Neural cell (in vitro differentiated cells): ENCODE measurements at regions not wholly inside any gene's neighbourhood (a gene's known extent, or its start where the extent isn't known, plus 50 kb on each side); places are given as distances from the start of the nearest gene placed in this dataset.

Experiments
- H2AFZ ChIP-seq: fragments of 200-600, 300-800 bp; sonication (generic), shearing (Covaris generic); 2 replicates; pipeline ENCODE4 v1.6.0; 2014; ENCODE audit warnings: low read depth, mild to moderate bottlenecking, antibody characterized with exemption, low read length, moderate library complexity
- H3F3A ChIP-seq: fragments of 200-600 bp; shearing (Covaris generic); 2 replicates; pipeline ENCODE4 v1.6.1; 2016; ENCODE audit warnings: mild to moderate bottlenecking, moderate library complexity, mixed read lengths, antibody characterized with exemption, low read length; ENCODE audit not compliant: insufficient read depth, poor library complexity, severe bottlenecking
- H3K27ac ChIP-seq: fragments of 200-600, 300-800 bp; sonication (generic), shearing (Covaris generic); 2 replicates; pipeline ENCODE4 v1.5.1; 2014; ENCODE audit warnings: mild to moderate bottlenecking, low read length, moderate library complexity
- H3K27me3 ChIP-seq: fragments of 300-800, 200-600 bp; sonication (generic), shearing (Covaris generic); 2 replicates; pipeline ENCODE4 v1.6.0; 2014; ENCODE audit warnings: mild to moderate bottlenecking, low read depth, low read length, moderate library complexity; ENCODE audit not compliant: insufficient read depth
- H3K36me3 ChIP-seq: fragments of 300-800, 200-600 bp; sonication (generic), shearing (Covaris generic); 2 replicates; pipeline ENCODE4 v1.5.1; 2014; ENCODE audit warnings: mild to moderate bottlenecking, antibody characterized with exemption, low read length, moderate library complexity; ENCODE audit not compliant: insufficient read depth
- H3K4me2 ChIP-seq: fragments of 300-800, 200-600 bp; sonication (generic), shearing (Covaris generic); 2 replicates; pipeline ENCODE4 v1.6.0; 2014; ENCODE audit warnings: mild to moderate bottlenecking, low read length
- H3K4me3 ChIP-seq: fragments of 300-800, 200-600 bp; sonication (generic), shearing (Covaris generic); 2 replicates; pipeline ENCODE4 v1.5.1; 2014; ENCODE audit warnings: mild to moderate bottlenecking, low read length, moderate library complexity
- H3K79me2 ChIP-seq: fragments of 200-600 bp; shearing (Covaris generic); replicated peaks from 2 replicates; pipeline ENCODE4 v1.6.0; 2014; ENCODE audit warnings: mild to moderate bottlenecking, low read length, moderate library complexity; ENCODE audit not compliant: insufficient read depth
- H3K9ac ChIP-seq: fragments of 300-800, 200-600 bp; sonication (generic), shearing (Covaris generic); 2 replicates; pipeline ENCODE4 v1.6.1; 2016; ENCODE audit warnings: mild to moderate bottlenecking, low read length, mixed read lengths
- H3K9me2 ChIP-seq: fragments of 200-600 bp; shearing (Covaris generic); 2 replicates; pipeline ENCODE4 v1.6.1; 2016; ENCODE audit warnings: mild to moderate bottlenecking, low read length, mixed read lengths; ENCODE audit not compliant: insufficient read depth
- H3K9me3 ChIP-seq: fragments of 200-600, 300-800 bp; sonication (generic), shearing (Covaris generic); 2 replicates; pipeline ENCODE4 v1.6.1; 2016; ENCODE audit warnings: mild to moderate bottlenecking, mixed run types, low read length, moderate library complexity, mixed read lengths
- H4K20me1 ChIP-seq: fragments of 200-600 bp; shearing (Covaris generic); 2 replicates; pipeline ENCODE4 v1.6.1; 2016; ENCODE audit warnings: mild to moderate bottlenecking, mixed run types; ENCODE audit not compliant: insufficient read depth
- EP300 ChIP-seq: fragments of 450-650 bp; conservative IDR thresholded peaks from 2 replicates; pipeline ENCODE4 v1.6.1; 2014; ENCODE audit warnings: antibody characterized with exemption, mild to moderate bottlenecking, moderate library complexity; ENCODE audit not compliant: poor library complexity, severe bottlenecking
- EZH2 ChIP-seq: fragments of 200-600, 300-800 bp; shearing (Covaris generic), sonication (generic); IDR thresholded peaks from 2 replicates; pipeline ENCODE4 v1.6.1; 2014; ENCODE audit warnings: antibody characterized with exemption, low read length, borderline replicate concordance, mild to moderate bottlenecking; ENCODE audit not compliant: insufficient read depth, poor library complexity, severe bottlenecking
- MXI1 ChIP-seq: fragments of 450-650 bp; conservative IDR thresholded peaks from 2 replicates; pipeline ENCODE4 v1.6.1; 2014; ENCODE audit warnings: antibody characterized with exemption, mild to moderate bottlenecking; ENCODE audit not compliant: poor library complexity, severe bottlenecking
- POLR2AphosphoS5 ChIP-seq: IDR thresholded peaks from 2 replicates; pipeline ENCODE4 v1.6.1; 2012
- RAD21 ChIP-seq: fragments of 450-650 bp; conservative IDR thresholded peaks from 2 replicates; pipeline ENCODE4 v1.6.1; 2014; ENCODE audit warnings: antibody characterized with exemption, mild to moderate bottlenecking, moderate library complexity
- SMC3 ChIP-seq: fragments of 450-650 bp; conservative IDR thresholded peaks from 2 replicates; pipeline ENCODE4 v1.6.1; 2014; ENCODE audit warnings: antibody characterized with exemption, mild to moderate bottlenecking, moderate library complexity; ENCODE audit not compliant: poor library complexity
- TAF1 ChIP-seq: IDR thresholded peaks from 2 replicates; pipeline ENCODE4 v1.6.1; 2012; ENCODE audit warnings: low read depth
- TF ChIP-seq, protein P1 (sequence below): fragments of 450-650 bp; IDR thresholded peaks from 2 replicates; pipeline ENCODE4 v1.5.1; 2014; ENCODE audit warnings: antibody characterized with exemption, mild to moderate bottlenecking, moderate library complexity; ENCODE audit not compliant: poor library complexity, severe bottlenecking
- TF ChIP-seq, protein P2 (sequence below): IDR thresholded peaks from 2 replicates; pipeline ENCODE4 v1.6.1; 2012; ENCODE audit warnings: borderline replicate concordance

DNA sequence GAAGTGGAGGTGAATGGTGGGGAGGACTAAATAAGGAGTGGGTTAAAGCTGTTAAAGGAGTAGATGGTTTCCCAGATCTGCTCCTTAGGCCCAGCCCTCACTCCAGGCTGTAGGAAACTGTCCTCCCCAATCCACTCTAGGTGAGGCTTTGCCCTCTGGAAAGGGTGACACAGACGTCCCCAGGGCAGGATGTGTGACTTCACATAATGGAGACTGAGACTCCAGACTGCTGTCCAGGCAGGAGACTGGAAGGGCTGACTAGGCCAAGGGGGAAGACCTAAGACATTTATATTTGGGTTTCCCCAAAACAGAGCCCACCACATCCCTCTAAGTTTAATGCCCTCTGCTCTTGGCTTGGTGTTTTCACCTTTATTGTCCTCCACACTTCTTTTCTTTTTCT lies 488.5 kb downstream of the SHQ1 start:
- Histone ChIP-seq H3K9me2 (no peaks in the 10 kb centered on the region), H3K9me3 (no peaks in the 10 kb centered on the region), H2AFZ (no peak overlapping the region), H3K27me3 (no peaks in the 10 kb centered on the region), H3F3A (no peaks in the 10 kb centered on the region), H3K79me2 (no peaks in the 10 kb centered on the region), H3K36me3 (no peaks in the 10 kb centered on the region), H3K4me2 (no peak overlapping the region), H3K4me3 (no peak overlapping the region), H4K20me1 (no peaks in the 10 kb centered on the region), H3K9ac (no peak overlapping the region), H3K27ac (no peak overlapping the region)
- no peak for TF ChIP-seq POLR2AphosphoS5
- no peak for TF ChIP-seq EZH2
- no peak for TF ChIP-seq EP300
- no peak for TF ChIP-seq RAD21
- no peak for TF ChIP-seq TAF1
- TF ChIP-seq MXI1: no peak
- TF ChIP-seq, protein P1, sequence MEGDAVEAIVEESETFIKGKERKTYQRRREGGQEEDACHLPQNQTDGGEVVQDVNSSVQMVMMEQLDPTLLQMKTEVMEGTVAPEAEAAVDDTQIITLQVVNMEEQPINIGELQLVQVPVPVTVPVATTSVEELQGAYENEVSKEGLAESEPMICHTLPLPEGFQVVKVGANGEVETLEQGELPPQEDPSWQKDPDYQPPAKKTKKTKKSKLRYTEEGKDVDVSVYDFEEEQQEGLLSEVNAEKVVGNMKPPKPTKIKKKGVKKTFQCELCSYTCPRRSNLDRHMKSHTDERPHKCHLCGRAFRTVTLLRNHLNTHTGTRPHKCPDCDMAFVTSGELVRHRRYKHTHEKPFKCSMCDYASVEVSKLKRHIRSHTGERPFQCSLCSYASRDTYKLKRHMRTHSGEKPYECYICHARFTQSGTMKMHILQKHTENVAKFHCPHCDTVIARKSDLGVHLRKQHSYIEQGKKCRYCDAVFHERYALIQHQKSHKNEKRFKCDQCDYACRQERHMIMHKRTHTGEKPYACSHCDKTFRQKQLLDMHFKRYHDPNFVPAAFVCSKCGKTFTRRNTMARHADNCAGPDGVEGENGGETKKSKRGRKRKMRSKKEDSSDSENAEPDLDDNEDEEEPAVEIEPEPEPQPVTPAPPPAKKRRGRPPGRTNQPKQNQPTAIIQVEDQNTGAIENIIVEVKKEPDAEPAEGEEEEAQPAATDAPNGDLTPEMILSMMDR: no peak
- TF ChIP-seq SMC3: no peak
- TF ChIP-seq, protein P2, sequence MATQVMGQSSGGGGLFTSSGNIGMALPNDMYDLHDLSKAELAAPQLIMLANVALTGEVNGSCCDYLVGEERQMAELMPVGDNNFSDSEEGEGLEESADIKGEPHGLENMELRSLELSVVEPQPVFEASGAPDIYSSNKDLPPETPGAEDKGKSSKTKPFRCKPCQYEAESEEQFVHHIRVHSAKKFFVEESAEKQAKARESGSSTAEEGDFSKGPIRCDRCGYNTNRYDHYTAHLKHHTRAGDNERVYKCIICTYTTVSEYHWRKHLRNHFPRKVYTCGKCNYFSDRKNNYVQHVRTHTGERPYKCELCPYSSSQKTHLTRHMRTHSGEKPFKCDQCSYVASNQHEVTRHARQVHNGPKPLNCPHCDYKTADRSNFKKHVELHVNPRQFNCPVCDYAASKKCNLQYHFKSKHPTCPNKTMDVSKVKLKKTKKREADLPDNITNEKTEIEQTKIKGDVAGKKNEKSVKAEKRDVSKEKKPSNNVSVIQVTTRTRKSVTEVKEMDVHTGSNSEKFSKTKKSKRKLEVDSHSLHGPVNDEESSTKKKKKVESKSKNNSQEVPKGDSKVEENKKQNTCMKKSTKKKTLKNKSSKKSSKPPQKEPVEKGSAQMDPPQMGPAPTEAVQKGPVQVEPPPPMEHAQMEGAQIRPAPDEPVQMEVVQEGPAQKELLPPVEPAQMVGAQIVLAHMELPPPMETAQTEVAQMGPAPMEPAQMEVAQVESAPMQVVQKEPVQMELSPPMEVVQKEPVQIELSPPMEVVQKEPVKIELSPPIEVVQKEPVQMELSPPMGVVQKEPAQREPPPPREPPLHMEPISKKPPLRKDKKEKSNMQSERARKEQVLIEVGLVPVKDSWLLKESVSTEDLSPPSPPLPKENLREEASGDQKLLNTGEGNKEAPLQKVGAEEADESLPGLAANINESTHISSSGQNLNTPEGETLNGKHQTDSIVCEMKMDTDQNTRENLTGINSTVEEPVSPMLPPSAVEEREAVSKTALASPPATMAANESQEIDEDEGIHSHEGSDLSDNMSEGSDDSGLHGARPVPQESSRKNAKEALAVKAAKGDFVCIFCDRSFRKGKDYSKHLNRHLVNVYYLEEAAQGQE: no peak

DNA sequence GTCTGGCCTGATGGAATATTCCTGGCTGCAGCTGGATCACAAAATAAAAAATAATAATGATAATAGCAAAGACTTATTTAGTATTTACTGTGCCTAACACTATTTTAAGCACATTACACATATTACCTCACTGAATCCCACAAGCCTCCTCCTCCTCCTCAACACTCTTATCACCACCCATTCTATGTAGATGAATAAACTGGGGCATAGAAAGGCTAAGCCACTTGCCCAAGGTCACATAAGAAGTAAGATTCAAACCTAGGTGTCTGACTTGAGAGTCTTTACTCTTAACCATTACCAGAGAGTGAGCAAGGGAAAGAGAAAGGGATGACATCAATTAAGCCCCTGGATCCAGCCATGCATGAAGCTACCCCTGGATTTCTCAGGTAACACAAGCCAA lies 493.1 kb downstream of the SHQ1 start:
- no peak for TF ChIP-seq EP300
- TF ChIP-seq TAF1: no peak
- no peak for TF ChIP-seq EZH2
- no peak for TF ChIP-seq SMC3
- TF ChIP-seq, protein P1: no peak
- no peak for TF ChIP-seq POLR2AphosphoS5
- TF ChIP-seq, protein P2: no peak
- TF ChIP-seq RAD21: no peak
- no peak for TF ChIP-seq MXI1
- Histone ChIP-seq H3K4me2 (no peak overlapping the region), H3F3A (no peaks in the 10 kb centered on the region), H2AFZ (no peak overlapping the region), H3K9me3 (no peaks in the 10 kb centered on the region), H3K36me3 (no peaks in the 10 kb centered on the region), H3K79me2 (no peaks in the 10 kb centered on the region), H4K20me1 (no peaks in the 10 kb centered on the region), H3K4me3 (no peak overlapping the region), H3K27me3 (no peaks in the 10 kb centered on the region), H3K27ac (no peak overlapping the region), H3K9ac (no peak overlapping the region), H3K9me2 (no peaks in the 10 kb centered on the region)
